ENCODE measurements at regions not wholly inside any gene's neighbourhood (a gene's known extent, or its start where the extent isn't known, plus 50 kb on each side); places are given as distances from the start of the nearest gene placed in this dataset.

DNA sequence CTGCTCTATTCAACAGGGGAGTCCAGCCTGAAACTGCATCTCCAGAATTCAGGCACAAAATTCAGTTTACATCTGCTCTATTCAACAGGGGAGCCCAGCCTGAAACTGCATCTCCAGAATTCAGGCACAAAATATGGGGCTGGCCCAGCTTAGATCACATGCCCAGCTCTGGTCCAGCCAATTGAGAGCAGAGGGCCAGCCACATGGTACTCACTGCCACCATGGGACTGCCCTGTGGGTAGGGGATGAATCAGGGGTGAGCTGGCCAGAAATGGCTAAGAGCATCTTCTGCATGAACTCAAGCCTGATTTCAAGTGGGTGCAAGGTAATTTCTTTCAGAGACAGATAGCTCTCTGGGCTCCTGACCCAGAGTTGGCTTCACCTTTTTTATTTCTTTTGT is 156.6 kb upstream of the LYZL2 start:
- Histone ChIP-seq H3K4me3 (no peak overlapping the region), H3K4me1 (peaks cover 14% of the 10 kb centered on the region), H3K27ac (peak overlapping the region; percentile 97), H3K36me3 (no peaks in the 10 kb centered on the region), H3K27me3 (no peaks in the 10 kb centered on the region), H3K9me3 (no peaks in the 10 kb centered on the region)
- DNase-seq (no peak), ATAC-seq (no peak)
- intact Hi-C loops (cut with DNase I), result loop anchor here (10.0 kb wide), 1 partner anchor 249 kb away; the partner anchor contains the start of gene ZNF438
- TF ChIP-seq, protein P1, sequence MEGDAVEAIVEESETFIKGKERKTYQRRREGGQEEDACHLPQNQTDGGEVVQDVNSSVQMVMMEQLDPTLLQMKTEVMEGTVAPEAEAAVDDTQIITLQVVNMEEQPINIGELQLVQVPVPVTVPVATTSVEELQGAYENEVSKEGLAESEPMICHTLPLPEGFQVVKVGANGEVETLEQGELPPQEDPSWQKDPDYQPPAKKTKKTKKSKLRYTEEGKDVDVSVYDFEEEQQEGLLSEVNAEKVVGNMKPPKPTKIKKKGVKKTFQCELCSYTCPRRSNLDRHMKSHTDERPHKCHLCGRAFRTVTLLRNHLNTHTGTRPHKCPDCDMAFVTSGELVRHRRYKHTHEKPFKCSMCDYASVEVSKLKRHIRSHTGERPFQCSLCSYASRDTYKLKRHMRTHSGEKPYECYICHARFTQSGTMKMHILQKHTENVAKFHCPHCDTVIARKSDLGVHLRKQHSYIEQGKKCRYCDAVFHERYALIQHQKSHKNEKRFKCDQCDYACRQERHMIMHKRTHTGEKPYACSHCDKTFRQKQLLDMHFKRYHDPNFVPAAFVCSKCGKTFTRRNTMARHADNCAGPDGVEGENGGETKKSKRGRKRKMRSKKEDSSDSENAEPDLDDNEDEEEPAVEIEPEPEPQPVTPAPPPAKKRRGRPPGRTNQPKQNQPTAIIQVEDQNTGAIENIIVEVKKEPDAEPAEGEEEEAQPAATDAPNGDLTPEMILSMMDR (IDR thresholded peaks at IDR 0.05), result no peak

DNA sequence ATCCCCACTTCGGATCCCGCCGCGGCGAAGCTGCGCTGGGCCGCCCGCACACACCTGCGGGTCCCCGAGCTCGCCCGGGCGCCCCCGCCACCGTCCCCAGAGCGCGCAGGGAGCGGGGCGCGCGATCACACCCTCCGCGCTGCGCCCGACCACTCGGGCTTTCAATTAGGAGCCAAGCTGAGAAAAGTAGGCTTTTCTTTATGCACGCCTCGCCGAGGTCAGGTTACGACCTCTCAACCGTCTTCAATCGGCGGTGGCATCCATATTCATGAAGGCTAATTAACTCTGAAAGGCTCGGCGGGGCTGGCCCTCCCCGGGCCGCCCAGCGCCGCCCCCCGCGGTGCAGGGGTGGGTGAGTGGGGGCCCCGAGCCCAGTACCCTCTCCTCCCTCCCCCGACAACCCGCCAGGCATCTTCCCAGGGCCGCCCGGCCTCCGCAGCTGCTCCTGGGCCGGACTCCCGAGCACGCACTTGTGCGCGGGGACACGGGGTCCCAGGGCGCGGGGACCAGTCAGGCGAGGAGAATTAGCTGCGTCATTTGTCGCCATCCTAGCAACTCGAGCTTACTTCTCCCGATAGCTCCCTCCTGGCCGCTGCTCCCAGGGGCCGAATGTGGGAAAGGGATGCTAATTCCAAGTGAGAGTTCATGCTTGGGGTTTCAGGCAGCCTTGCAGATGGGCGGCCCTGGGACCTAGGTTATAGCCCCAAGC is 155.5 kb upstream of the LYZL2 start:
- Histone ChIP-seq H3K36me3 (no peaks in the 10 kb centered on the region), H3K4me1 (peaks cover 14% of the 10 kb centered on the region), H3K9me3 (no peaks in the 10 kb centered on the region), H3K27me3 (no peaks in the 10 kb centered on the region), H3K27ac (peak overlapping the region; percentile 97), H3K4me3 (peak overlapping the region; percentile 83)
- DNase-seq (peak; percentile 86), ATAC-seq (peak; percentile 88)
- TF ChIP-seq, protein P1 (IDR thresholded peaks at IDR 0.05), result no peak
- intact Hi-C loops (cut with DNase I), result loop anchor here (10.0 kb wide), 1 partner anchor 250 kb away; the partner anchor contains the start of gene ZNF438

- H3K4me1 ChIP-seq, result peaks cover 14% of the 10 kb centered on the region
- TF ChIP-seq, protein P1 (IDR thresholded peaks at IDR 0.05), result no peak
- DNase-seq (no peak), ATAC-seq (no peak)
- no peaks in the 10 kb centered on the region for H3K36me3 ChIP-seq
- intact Hi-C loops (cut with DNase I), result loop anchor here (10.0 kb wide), 1 partner anchor 250 kb away; the partner anchor contains the start of gene ZNF438
- H3K4me3 ChIP-seq, result peak overlapping the region; percentile 83
- H3K9me3 ChIP-seq, result no peaks in the 10 kb centered on the region
- no peaks in the 10 kb centered on the region for H3K27me3 ChIP-seq
- H3K27ac ChIP-seq, result peak overlapping the region; percentile 97
Measured at GRCh38 chr10:30784524-30784896, 155.0 kb upstream of the LYZL2 start.

DNA sequence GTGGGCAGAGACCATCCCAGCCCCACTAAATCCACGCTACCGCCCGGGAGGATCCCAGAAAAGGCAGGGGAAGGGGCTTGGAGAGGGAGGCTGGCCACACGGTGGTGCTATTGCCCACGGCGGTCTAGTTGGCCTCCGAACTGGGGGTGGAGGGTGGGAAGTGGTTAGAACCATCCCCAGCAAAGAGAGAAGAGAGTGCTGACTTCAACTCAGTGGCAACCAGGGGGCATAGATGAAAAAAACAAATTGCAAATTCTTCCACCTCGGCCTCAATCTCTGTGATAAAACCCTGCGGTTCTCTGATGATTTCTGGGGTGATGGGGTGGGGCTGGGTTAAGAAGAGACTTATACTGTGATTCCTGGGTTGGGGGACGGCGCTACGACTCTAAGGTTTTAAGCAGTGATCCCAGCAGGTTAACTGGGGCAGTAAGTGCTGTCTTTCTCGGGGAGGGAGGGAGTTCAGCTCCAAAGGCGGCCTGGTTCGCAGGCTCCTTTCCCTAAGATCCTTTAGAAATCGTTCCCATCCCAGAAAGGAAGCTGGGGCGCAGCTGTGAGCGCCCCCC is 154.5 kb upstream of the LYZL2 start:
- DNase-seq (peak; percentile 90), ATAC-seq (peak; percentile 86)
- Histone ChIP-seq H3K27ac (peak overlapping the region; percentile 97), H3K9me3 (no peaks in the 10 kb centered on the region), H3K36me3 (no peaks in the 10 kb centered on the region), H3K4me1 (peaks cover 14% of the 10 kb centered on the region), H3K27me3 (no peaks in the 10 kb centered on the region), H3K4me3 (peak overlapping the region; percentile 83)
- TF ChIP-seq, protein P1 (IDR thresholded peaks at IDR 0.05), result peak; percentile 82
- intact Hi-C loops (cut with DNase I), result loop anchor here (10.0 kb wide), 1 partner anchor 251 kb away; the partner anchor contains the start of gene ZNF438

DNA sequence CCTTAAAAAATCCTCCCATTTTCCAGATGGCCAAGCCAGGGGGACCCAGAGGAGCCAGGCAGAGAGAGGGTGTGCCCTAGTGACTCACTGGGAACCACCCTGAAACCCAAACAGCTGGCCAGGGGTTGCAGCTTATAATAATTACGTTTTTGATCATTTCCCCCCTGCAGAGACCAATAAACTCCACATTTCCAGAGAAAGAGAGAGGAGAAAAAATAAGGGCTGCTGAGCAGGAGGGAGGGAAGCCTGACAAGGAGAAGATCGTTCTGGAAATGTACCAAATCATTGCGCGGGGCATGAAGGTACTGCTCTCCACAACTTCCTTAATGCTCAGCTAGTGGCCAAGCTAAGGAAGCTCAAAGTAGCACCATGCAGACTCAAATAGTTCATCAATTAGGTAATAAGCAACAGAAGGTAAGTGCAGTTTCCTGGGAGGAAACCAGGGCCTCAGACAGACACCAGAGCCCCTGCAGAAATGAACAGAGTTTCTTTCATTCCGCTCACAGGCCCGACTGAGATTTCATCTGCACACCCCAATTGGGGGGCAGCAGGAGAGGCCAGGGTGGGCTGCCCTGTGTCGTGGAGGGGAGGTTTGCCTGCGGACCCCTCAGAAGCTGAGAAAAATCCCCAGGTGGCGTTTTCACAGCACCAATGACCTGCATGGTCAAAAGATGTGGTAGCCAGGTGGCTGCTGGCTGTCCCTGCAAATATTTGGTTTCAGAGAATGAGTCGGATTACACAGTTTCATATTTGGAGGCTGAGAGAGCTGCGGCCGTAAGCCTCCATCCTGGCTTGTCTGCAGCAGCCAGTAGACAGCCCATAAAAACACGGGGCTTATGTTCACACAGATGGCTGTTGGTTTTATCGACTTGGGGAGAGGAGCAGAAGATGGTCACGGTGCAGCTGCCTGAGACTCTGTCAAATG is 153.2 kb upstream of the LYZL2 start:
- DNase-seq (no peak), ATAC-seq (no peak)
- H3K4me3 ChIP-seq, result no peak overlapping the region
- TF ChIP-seq, protein P1 (IDR thresholded peaks at IDR 0.05), result no peak
- H3K27ac ChIP-seq, result no peak overlapping the region
- no peaks in the 10 kb centered on the region for H3K27me3 ChIP-seq
- H3K4me1 ChIP-seq, result peaks cover 14% of the 10 kb centered on the region
- H3K9me3 ChIP-seq, result no peaks in the 10 kb centered on the region
- intact Hi-C loops (cut with DNase I), result loop anchor here (10.0 kb wide), 1 partner anchor 252 kb away; the partner anchor contains the start of gene ZNF438
- no peaks in the 10 kb centered on the region for H3K36me3 ChIP-seq
